ENCODE measurements at regions not wholly inside any gene's neighbourhood (a gene's known extent, or its start where the extent isn't known, plus 50 kb on each side); places are given as distances from the start of the nearest gene placed in this dataset.

GRCh38 chr7:94160719-94161435 lies 156.7 kb upstream of the BET1 start:
- peaks cover 3% of the 10 kb centered on the region for H3K27me3 Mint-ChIP-seq
- CTCF ChIA-PET, result interaction anchor here (0.7 kb wide), 1 partner anchor 545 kb away, joined by 3 read pairs; no protein-coding TSS in a partner anchor
- POLR2A ChIA-PET, result no interaction called here
- peak overlapping the region; percentile 82 for H3K27ac Mint-ChIP-seq
- DNase-seq, result no peak
- no peaks in the 10 kb centered on the region for H3K36me3 Mint-ChIP-seq (ENCODE audit: low read depth)
- H3K4me1 Mint-ChIP-seq, result peaks cover 11% of the 10 kb centered on the region
- peak overlapping the region; percentile 59 for H3K4me3 Mint-ChIP-seq
- no peaks in the 10 kb centered on the region for H3K9me3 Mint-ChIP-seq

- Mint-ChIP-seq H3K27me3 (peaks cover 3% of the 10 kb centered on the region), H3K4me3 (no peak overlapping the region), H3K9me3 (no peaks in the 10 kb centered on the region), H3K4me1 (peaks cover 11% of the 10 kb centered on the region), H3K36me3 (ENCODE audit: low read depth) (no peaks in the 10 kb centered on the region), H3K27ac (peak overlapping the region; percentile 25)
- CTCF ChIA-PET, result interaction anchor here (0.6 to 0.7 kb wide), 2 partner anchors 52 to 546 kb away, joined by 3 read pairs; no protein-coding TSS in a partner anchor
- POLR2A ChIA-PET, result no interaction called here
- no peak for DNase-seq
Observed at GRCh38 chr7:94161476-94161875, 157.3 kb upstream of the BET1 start.

GRCh38 chr7:94169682-94170081 lies 165.5 kb upstream of the BET1 start:
- CTCF ChIA-PET, result no interaction called here
- Mint-ChIP-seq H3K9me3 (no peaks in the 10 kb centered on the region), H3K27ac (no peak overlapping the region), H3K4me3 (no peak overlapping the region), H3K36me3 (ENCODE audit: low read depth) (no peaks in the 10 kb centered on the region), H3K4me1 (peaks cover 5% of the 10 kb centered on the region), H3K27me3 (peaks cover 10% of the 10 kb centered on the region)
- DNase-seq, result no peak
- POLR2A ChIA-PET, result no interaction called here

GRCh38 chr7:94170836-94171235 lies 166.7 kb upstream of the BET1 start:
- no peak overlapping the region for H3K4me3 Mint-ChIP-seq
- no peaks in the 10 kb centered on the region for H3K36me3 Mint-ChIP-seq (ENCODE audit: low read depth)
- peaks cover 5% of the 10 kb centered on the region for H3K4me1 Mint-ChIP-seq
- H3K9me3 Mint-ChIP-seq, result no peaks in the 10 kb centered on the region
- ChIA-PET CTCF (interaction anchor here (0.6 kb wide), 1 partner anchor 713 kb away, joined by 7 read pairs; no protein-coding TSS in a partner anchor), POLR2A (no interaction called here)
- peaks cover 10% of the 10 kb centered on the region for H3K27me3 Mint-ChIP-seq
- no peak overlapping the region for H3K27ac Mint-ChIP-seq
- DNase-seq, result no peak

GRCh38 chr7:94173436-94173835 lies 169.3 kb upstream of the BET1 start:
- POLR2A ChIA-PET, result no interaction called here
- H3K4me1 Mint-ChIP-seq, result peaks cover 5% of the 10 kb centered on the region
- H3K27me3 Mint-ChIP-seq, result peaks cover 11% of the 10 kb centered on the region
- H3K4me3 Mint-ChIP-seq, result no peak overlapping the region
- no peak for DNase-seq
- no peaks in the 10 kb centered on the region for H3K9me3 Mint-ChIP-seq
- H3K27ac Mint-ChIP-seq, result no peak overlapping the region
- no peaks in the 10 kb centered on the region for H3K36me3 Mint-ChIP-seq (ENCODE audit: low read depth)
- CTCF ChIA-PET, result no interaction called here

GRCh38 chr7:94174375-94174774 lies 170.2 kb upstream of the BET1 start:
- peaks cover 13% of the 10 kb centered on the region for H3K27me3 Mint-ChIP-seq
- DNase-seq, result no peak
- ChIA-PET POLR2A (no interaction called here), CTCF (no interaction called here)
- no peak overlapping the region for H3K4me3 Mint-ChIP-seq
- peaks cover 5% of the 10 kb centered on the region for H3K4me1 Mint-ChIP-seq
- H3K27ac Mint-ChIP-seq, result no peak overlapping the region
- H3K36me3 Mint-ChIP-seq (ENCODE audit: low read depth), result no peaks in the 10 kb centered on the region
- no peaks in the 10 kb centered on the region for H3K9me3 Mint-ChIP-seq

- ChIA-PET CTCF (no interaction called here), POLR2A (no interaction called here)
- Mint-ChIP-seq H3K9me3 (no peaks in the 10 kb centered on the region), H3K27me3 (peaks cover 9% of the 10 kb centered on the region), H3K36me3 (ENCODE audit: low read depth) (no peaks in the 10 kb centered on the region), H3K27ac (no peak overlapping the region), H3K4me3 (no peak overlapping the region), H3K4me1 (peaks cover 5% of the 10 kb centered on the region)
- no peak for DNase-seq
Observed at GRCh38 chr7:94174956-94175355, 170.8 kb upstream of the BET1 start.

- H3K4me1 Mint-ChIP-seq, result no peaks in the 10 kb centered on the region
- ChIA-PET CTCF (no interaction called here), POLR2A (no interaction called here)
- H3K27me3 Mint-ChIP-seq, result peaks cover 9% of the 10 kb centered on the region
- H3K4me3 Mint-ChIP-seq, result no peak overlapping the region
- H3K9me3 Mint-ChIP-seq, result no peaks in the 10 kb centered on the region
- no peaks in the 10 kb centered on the region for H3K36me3 Mint-ChIP-seq (ENCODE audit: low read depth)
- no peak for DNase-seq
- H3K27ac Mint-ChIP-seq, result no peak overlapping the region
Observed at GRCh38 chr7:94176694-94177200, 172.6 kb upstream of the BET1 start.

- no peak overlapping the region for H3K27ac Mint-ChIP-seq
- no peaks in the 10 kb centered on the region for H3K9me3 Mint-ChIP-seq
- peaks cover 9% of the 10 kb centered on the region for H3K27me3 Mint-ChIP-seq
- ChIA-PET CTCF (no interaction called here), POLR2A (no interaction called here)
- no peaks in the 10 kb centered on the region for H3K36me3 Mint-ChIP-seq (ENCODE audit: low read depth)
- H3K4me1 Mint-ChIP-seq, result no peaks in the 10 kb centered on the region
- no peak overlapping the region for H3K4me3 Mint-ChIP-seq
- no peak for DNase-seq
Observed at GRCh38 chr7:94177441-94177840, 173.3 kb upstream of the BET1 start.

- H3K4me3 Mint-ChIP-seq, result no peak overlapping the region
- H3K4me1 Mint-ChIP-seq, result no peaks in the 10 kb centered on the region
- H3K27me3 Mint-ChIP-seq, result peaks cover 9% of the 10 kb centered on the region
- no peak overlapping the region for H3K27ac Mint-ChIP-seq
- no peaks in the 10 kb centered on the region for H3K9me3 Mint-ChIP-seq
- no peak for DNase-seq
- ChIA-PET POLR2A (no interaction called here), CTCF (no interaction called here)
- no peaks in the 10 kb centered on the region for H3K36me3 Mint-ChIP-seq (ENCODE audit: low read depth)
Observed at GRCh38 chr7:94178230-94178629, 174.1 kb upstream of the BET1 start.

GRCh38 chr7:94179466-94179865 lies 175.3 kb upstream of the BET1 start:
- no peak for DNase-seq
- Mint-ChIP-seq H3K36me3 (ENCODE audit: low read depth) (no peaks in the 10 kb centered on the region), H3K9me3 (no peaks in the 10 kb centered on the region), H3K4me3 (no peak overlapping the region), H3K27ac (no peak overlapping the region), H3K4me1 (no peaks in the 10 kb centered on the region), H3K27me3 (peaks cover 6% of the 10 kb centered on the region)
- CTCF ChIA-PET, result no interaction called here
- POLR2A ChIA-PET, result no interaction called here

- H3K9me3 Mint-ChIP-seq, result no peaks in the 10 kb centered on the region
- H3K36me3 Mint-ChIP-seq (ENCODE audit: low read depth), result no peaks in the 10 kb centered on the region
- H3K4me1 Mint-ChIP-seq, result no peaks in the 10 kb centered on the region
- no peak overlapping the region for H3K4me3 Mint-ChIP-seq
- H3K27ac Mint-ChIP-seq, result no peak overlapping the region
- H3K27me3 Mint-ChIP-seq, result peaks cover 9% of the 10 kb centered on the region
- CTCF ChIA-PET, result no interaction called here
- no peak for DNase-seq
- POLR2A ChIA-PET, result interaction anchor here (0.7 kb wide), 1 partner anchor 723 kb away, joined by 3 read pairs; no protein-coding TSS in a partner anchor
Observed at GRCh38 chr7:94182066-94182465, 177.9 kb upstream of the BET1 start.

- POLR2A ChIA-PET, result no interaction called here
- H3K27ac Mint-ChIP-seq, result no peak overlapping the region
- peaks cover 9% of the 10 kb centered on the region for H3K27me3 Mint-ChIP-seq
- DNase-seq, result no peak
- no peak overlapping the region for H3K4me3 Mint-ChIP-seq
- no peaks in the 10 kb centered on the region for H3K9me3 Mint-ChIP-seq
- no peaks in the 10 kb centered on the region for H3K4me1 Mint-ChIP-seq
- H3K36me3 Mint-ChIP-seq (ENCODE audit: low read depth), result no peaks in the 10 kb centered on the region
- CTCF ChIA-PET, result no interaction called here
Observed at GRCh38 chr7:94182721-94183120, 178.6 kb upstream of the BET1 start.

- no peaks in the 10 kb centered on the region for H3K36me3 Mint-ChIP-seq (ENCODE audit: low read depth)
- POLR2A ChIA-PET, result no interaction called here
- DNase-seq, result no peak
- no peak overlapping the region for H3K27ac Mint-ChIP-seq
- no peaks in the 10 kb centered on the region for H3K9me3 Mint-ChIP-seq
- no peak overlapping the region for H3K4me3 Mint-ChIP-seq
- CTCF ChIA-PET, result no interaction called here
- H3K4me1 Mint-ChIP-seq, result no peaks in the 10 kb centered on the region
- peaks cover 5% of the 10 kb centered on the region for H3K27me3 Mint-ChIP-seq
Observed at GRCh38 chr7:94183289-94183749, 179.2 kb upstream of the BET1 start.

Measured in activated CD4-positive, alpha-beta T cell treated with anti-CD3 and anti-CD28 coated beads, Interleukin-2, amount 10 ng/mL, durations not matched to agents 7 days and 5 days (primary cell).